ENCODE measurements at regions not wholly inside any gene's neighbourhood (a gene's known extent, or its start where the extent isn't known, plus 50 kb on each side); places are given as distances from the start of the nearest gene placed in this dataset.
A peak's percentile ranks its signal among the peaks of the same experiment; 100 is the strongest.
"Not testable (repeated sequence)": the region's sequence is repeated elsewhere in the genome, so short reads cannot be mapped to it uniquely, and the experiment has no call there.

DNA sequence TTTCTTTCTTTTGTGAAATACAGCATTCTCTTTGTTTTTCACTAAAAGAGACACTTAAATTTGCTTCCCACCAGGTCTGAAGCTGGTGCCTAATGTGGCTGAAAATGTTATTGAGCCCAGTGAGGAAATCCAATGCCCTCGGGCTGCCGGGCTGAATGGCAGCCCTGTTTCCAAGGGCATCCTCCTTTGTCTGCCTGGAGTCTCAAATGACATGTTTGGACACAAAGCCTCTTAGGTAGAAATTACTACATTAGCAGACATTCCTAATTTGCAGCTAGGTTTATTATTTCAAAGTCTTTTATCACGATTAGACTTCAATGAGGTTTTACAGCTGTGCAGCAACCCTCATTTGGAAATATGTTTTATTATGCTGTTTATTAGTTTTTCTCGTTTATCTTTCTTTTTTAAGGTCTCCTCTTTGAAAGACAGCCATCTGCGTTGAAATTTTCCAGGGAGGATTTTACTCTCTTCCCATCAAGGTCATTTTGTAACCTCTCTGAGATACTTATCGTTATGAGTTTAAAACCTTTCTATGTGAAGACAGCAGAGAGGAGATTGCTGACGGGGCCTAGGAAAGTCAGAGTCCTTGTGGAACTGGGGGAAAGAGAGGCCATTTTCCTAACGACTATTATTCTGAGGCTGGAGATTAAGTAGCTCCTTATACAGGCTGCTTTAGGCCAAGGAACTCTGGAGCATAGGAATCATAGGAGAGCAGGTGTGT is 59.0 kb upstream of the ZNF532 start:
- DNase-seq, result peak; percentile 90

- DNase-seq, result no peak
These were observed 57.6 kb upstream of the ZNF532 start for GRCh38 chr18:58806826-58807714.

DNA sequence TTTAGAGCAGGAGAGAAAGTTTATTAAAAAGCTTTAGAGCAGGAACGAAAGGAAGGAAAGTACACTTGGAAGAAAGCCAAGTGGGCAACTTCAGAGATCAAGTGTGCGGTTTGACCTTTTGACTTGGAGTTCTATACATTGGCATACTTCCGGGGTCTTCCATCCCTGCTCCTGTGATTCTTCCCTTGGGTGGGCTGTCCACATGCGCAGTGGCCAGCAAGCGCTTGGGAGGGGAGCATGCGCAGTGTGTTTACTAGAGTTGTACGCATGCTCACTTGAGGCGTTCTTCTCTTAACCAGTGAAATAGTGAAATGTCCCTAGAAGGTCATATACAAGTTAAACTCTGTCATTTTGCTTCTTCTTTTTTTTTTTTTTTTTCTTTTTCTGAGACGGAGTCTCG is 56.9 kb upstream of the ZNF532 start:
- DNase-seq, result no peak

- DNase-seq, result no peak
These were observed 56.3 kb upstream of the ZNF532 start for GRCh38 chr18:58808349-58808748.

- DNase-seq, result not testable (repeated sequence)
These were observed 52.8 kb upstream of the ZNF532 start for GRCh38 chr18:58811859-58812258.

GRCh38 chr18:58813105-58813504 is 51.6 kb upstream of the ZNF532 start:
- no peak for DNase-seq

- no peak for DNase-seq
These were observed 51.0 kb upstream of the ZNF532 start for GRCh38 chr18:58813561-58814225.

DNA sequence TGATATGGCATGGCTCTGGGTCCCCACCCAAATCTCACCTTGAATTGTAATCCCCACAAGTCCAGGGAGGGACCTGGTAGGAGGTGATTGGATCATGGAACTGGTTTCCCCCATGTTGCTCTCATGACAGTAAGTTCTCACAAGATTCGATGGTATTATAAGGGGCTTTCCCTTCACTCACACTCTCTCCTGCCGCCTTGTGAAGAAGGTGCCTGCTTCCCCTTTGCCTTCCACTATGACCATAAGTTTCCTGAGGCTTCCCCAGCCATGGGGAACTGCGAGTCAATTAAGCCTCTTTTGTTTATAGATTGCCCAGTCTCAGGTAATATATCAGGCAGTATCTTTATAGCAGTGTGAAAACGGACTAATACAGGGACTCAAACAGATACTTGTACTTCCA is 50.4 kb upstream of the ZNF532 start:
- no peak for DNase-seq

All from NCI-H1092 treated with DMSO at 0.1 percent for 48 hours (cell line).